NCI-H526 (cell line): ENCODE measurements at regions not wholly inside any gene's neighbourhood (a gene's known extent, or its start where the extent isn't known, plus 50 kb on each side); places are given as distances from the start of the nearest gene placed in this dataset.
"Not testable (repeated sequence)": the region's sequence is repeated elsewhere in the genome, so short reads cannot be mapped to it uniquely, and the experiment has no call there.

Source experiments
- DNase-seq, 2 experiments: peaks; one replicate each; lab custom pipeline; 2025; lab: John Stamatoyannopoulos, UW

DNA sequence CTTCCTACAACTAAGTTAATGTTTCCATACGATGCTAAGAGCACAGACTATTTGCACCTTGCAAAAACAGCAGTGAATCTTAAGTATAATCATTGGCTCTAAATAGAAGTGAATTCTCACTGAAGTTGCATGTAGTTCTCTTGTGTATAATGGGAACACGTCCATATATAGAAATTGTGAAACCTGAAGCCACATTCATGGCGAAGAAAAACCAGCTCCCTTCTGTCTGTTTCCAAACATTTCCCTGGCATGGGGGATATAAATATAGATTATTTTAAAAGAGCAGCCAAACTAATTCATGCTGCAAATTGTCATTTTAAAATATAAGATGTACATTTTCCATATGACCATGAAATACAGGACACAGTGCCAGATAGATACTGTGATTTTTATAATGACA lies 71.1 kb downstream of the TRAM1L1 start:
- DNase-seq: no peak

DNA sequence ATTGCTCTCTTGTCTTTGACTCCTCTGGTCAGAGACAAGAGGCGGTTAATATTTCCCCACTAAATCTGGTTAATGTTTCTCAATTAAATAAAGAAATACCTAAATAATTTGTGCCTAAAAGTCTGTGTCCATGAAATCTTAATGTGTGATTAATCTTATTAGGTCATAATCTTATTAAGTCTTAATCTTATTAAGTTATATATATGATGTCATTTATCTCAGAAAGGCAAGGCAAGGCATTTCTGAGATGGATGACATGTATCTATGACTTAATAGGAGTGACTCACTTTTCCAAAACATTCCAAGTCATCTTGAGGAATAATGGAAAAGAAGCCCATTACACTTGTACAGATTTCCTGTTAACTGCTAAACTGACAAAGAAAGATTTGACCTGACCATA lies 74.7 kb downstream of the TRAM1L1 start:
- no peak for DNase-seq

DNA sequence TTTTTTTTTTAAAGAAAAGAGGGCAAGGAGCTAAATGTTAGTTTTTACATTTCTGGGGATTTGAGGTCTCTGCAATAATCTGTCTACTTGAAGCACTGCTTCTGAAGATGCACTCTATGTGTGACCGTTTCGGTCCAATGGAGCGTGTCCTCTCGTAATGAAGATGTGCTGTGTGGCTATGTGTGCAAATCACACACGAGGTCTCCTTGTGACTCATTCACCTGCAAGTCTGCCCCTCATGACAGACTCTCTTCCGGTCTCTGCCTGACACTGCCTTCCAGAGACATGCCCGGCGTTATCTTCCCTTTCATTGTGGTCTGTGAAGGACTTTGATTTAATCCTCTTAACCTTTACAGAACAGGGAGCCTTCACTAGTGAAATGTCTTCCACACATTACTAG lies 84.3 kb downstream of the TRAM1L1 start:
- DNase-seq: no peak

GRCh38 chr4:116982656-116983055 lies 102.7 kb downstream of the TRAM1L1 start:
- no peak for DNase-seq

- DNase-seq: not testable (repeated sequence)
These were observed 104.9 kb downstream of the TRAM1L1 start for GRCh38 chr4:116980436-116980835.

GRCh38 chr4:116959045-116959444 lies 126.3 kb downstream of the TRAM1L1 start:
- no peak for DNase-seq

DNA sequence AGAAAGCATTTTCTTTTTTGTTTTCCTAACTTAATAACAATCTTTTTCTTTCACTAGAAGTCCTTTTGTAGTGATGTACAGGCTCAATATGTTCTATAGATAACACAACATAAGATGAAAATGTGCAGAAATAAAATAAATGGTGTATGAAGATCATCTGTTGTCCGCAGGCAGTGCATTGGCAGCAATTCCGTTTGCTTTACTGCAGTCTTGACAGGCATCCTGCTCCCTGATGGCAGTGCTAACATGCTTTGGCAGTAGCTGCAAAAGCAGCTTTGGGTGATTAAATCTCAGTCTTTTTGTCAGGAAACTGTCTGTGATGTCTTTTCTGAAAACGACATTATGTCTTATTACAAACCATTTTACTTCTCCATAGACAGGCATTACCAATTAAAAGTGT lies 131.4 kb downstream of the TRAM1L1 start:
- DNase-seq: no peak

DNA sequence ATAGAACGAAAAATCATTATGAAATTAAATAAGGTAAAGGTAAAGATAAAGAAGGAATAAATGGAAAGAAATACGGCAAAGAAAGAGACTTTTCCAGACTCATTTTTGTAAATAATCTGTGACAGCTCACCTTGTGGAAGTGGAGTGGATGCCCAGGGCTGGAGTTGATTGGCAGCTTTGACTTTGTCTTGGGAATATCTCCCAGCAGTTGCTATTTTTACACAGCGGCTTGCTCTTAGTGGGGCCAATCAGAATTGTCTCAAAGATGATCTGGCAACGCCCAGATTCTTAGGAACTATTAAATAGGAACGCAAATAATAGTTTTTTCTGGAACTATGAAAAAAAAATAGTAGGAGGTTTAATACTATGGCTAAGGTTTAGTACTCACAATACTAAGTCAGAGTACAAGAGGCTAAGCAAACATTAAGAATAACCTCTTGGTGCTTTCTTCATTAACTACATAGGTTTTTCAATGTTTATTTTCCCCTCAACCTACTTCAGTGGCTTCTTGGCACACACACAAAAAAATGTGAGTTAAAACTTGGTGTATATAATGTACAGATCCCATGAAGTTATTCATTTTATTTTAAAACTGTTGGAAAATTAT lies 132.7 kb downstream of the TRAM1L1 start:
- DNase-seq: no peak

- no peak for DNase-seq
These were observed 135.5 kb downstream of the TRAM1L1 start for GRCh38 chr4:116949856-116950255.

- DNase-seq: no peak
These were observed 143.1 kb downstream of the TRAM1L1 start for GRCh38 chr4:116942315-116942714.

DNA sequence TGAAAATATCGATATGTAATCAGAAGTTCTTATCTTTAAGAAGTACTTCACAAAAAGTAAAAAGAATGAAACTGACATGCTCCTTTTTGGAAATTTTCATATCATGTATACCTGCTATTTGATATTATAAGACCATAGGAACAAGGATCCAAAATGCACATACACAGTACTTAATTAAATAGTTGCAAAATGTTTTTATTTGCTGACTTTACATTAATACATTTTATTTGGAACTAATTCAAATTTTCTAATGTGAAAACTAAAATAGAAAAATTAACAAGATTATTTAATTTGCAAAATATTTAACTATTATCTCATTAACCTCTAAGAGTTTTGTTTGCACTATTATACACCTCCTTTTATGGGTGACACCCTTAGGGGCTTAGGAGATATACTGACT lies 155.0 kb downstream of the TRAM1L1 start:
- no peak for DNase-seq

DNA sequence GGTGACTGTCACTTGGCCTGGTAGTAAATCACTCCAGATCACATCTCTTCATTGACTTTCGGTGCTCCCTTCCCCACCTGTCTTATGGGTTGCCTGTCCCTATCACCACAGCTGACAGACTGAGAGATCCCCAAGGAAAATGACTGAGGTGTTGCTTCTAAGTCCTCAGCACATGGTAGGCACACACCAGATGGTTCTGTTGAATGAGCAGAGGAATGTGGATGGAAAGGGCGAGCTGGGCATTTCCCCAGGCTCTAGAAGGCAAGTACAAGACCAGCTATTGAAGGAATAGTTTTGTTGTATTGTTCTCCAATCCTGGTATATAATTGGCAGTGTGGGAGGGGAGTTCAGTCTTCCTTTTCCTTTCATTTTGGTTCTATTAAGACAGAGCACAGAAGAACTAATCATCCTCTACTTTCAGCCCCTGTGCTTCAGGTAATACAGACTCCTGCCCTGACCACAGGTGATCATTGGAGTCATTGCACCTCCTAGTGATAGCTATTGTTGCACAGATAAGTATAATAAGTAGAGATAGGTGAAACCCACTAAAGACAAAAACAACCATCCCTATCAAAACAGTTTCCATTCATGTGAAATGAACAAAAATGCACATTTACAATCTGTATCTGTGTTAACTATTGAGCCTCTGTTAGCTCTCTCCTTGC lies 158.6 kb downstream of the TRAM1L1 start:
- DNase-seq: no peak

DNA sequence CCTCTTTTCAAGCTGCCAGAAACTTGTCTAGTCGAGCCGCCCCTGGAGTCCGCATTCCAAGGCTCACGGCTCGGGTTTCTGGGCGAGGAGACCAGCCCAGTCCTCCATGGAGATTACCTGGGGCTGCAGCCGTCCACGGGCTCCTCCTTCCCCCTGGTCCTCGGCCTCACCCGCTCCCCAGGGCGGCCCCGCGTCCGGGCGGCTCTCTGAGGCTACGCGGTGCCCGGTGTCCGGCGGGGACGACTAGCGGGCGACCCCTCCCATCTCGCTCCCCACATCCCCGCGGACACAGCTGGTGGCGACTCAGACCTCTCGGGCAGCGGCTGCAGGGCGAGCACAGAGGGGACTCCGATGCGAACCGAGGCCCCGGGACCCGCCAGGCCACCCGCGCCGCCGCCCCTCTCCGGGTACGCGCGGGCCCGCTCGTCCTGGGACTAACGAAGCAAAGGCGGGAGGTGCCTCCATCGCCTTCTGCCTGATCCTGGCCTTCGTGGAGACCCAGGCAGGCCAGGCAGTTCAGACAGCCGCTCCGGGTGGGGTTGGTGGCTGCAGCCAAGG lies 159.4 kb downstream of the TRAM1L1 start:
- DNase-seq: peak in 1 of 2 experiments; percentile 7

DNA sequence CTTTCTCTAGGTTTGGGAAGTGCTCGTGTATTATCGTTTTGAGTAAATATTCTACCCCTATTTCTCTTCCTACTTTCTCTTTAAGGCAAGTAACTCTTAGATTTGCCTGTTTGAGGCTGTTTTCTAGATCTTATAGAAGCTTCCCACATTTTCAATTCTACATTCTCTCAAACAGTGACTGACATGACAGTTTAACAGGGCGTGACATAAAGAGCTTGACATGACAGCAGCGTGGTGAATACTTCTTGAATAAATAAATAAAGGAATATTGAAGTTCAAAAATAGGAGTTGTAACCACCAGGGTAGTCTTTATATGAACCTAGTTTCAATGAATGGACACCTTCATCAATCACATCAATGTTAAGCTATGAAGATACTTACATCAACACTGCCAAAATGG lies 162.0 kb downstream of the TRAM1L1 start:
- no peak for DNase-seq

DNA sequence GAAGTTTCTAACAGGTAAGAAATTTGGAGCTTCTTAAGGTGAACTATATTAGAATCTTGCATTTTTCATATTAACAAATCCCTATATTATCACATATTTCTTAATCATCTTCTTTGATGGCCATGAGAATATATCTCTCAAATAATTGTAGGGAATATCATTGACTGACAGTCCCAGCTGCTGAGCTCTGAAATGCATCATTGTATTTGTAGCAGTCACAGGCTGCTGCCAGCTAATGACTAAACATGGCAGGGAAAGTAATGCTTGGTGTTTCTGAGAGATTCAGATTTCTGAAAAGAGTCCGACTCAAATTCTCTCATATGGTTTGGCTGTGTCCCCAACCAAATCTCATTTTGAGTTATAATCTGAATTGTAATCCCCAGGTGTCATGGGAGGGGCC lies 171.9 kb downstream of the TRAM1L1 start:
- DNase-seq: no peak

DNA sequence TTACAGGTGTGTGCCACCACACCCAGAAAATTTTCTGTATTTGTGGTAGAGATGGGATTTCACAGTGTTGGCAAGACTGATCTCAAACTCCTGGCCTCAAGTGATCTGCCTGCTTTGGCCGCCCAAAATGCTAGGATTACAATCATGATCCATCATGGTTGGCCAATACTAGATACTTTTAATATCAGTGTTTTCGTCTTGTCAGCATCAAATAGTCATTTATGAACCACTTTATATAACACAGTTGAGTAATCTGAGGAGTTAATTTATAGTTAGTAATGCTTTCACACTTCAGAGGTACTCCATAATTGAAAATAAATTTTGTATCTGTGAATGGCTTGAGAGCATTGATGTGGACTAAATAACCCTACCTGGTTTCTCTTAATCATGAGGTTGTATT lies 178.6 kb downstream of the TRAM1L1 start:
- DNase-seq: no peak

- DNase-seq: no peak
These were observed 185.8 kb downstream of the TRAM1L1 start for GRCh38 chr4:116899561-116899960.

GRCh38 chr4:116885579-116885978 lies 199.8 kb downstream of the TRAM1L1 start:
- DNase-seq: no peak

DNA sequence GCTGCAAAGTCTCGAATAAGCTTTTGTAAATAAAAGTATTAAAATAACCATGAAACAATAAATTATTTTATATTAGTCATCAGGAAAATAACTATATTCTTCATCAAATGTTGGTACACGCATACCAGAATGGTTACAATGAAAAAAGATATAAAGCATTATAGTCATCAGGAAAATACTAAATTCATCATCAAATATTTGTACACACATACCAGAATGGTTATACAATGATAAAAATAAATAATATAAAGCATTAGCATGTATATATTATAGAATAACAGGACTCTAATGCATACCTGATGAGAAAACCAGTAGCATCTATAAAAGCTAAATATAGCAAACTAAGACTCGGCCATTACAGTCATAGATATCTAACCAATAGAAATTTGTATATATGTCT lies 202.9 kb downstream of the TRAM1L1 start:
- no peak for DNase-seq

GRCh38 chr4:116881077-116881476 lies 204.3 kb downstream of the TRAM1L1 start:
- DNase-seq: no peak

DNA sequence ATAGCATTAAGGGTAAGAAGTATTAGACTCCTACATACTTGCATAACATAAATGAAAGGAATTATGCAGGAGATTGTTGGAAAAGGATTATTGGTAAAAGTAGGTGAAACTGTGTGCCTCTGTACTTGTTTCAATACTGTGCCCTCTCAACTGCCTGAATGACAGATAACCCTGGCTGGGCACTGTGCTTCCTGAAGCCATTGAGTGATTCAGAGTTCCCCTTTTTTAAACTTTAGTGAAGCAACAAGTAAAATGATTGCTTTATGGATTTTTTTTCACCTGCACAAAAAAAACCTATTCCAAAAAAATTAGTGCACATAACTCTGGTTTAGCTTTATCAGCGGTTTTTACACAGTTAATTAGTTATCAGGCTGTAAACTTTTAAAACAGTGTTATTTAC lies 204.8 kb downstream of the TRAM1L1 start:
- DNase-seq: no peak

DNA sequence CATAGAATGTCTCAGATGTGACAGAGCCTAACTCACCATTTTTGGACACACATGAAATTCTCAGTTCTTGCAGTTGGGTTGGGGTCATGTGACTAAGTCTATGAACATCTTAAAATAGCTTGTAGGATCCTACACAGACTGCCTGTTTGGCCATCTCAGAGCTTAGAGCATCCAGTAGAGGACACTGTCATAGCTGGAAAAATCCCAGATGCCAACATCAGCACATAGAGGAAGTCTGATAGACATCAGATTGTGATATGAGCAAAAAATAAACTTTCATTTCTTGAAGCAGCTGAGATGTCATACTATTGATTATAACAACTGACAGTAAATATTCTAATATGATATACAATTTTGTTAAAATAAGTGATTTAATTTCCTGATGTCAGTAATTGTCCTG lies 207.1 kb downstream of the TRAM1L1 start:
- DNase-seq: no peak

DNA sequence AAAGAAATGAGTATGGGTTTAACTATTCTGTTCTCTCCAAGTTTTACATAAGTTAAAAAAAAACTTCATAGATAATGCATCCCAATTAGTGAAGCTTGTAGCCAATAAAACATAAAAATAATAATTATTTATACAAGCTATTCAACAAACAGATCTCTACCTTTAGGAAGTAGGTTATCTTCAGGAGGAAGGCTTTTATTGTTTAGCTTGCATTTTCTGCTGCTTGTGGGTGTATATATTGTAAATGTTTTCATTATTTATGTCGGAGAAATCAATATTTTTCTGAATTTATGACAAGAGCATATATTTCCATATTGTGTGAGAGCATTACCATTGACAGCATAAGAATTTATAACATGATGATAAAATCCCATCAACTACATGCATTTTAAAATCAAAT lies 208.3 kb downstream of the TRAM1L1 start:
- no peak for DNase-seq

GRCh38 chr4:116872941-116873340 lies 212.4 kb downstream of the TRAM1L1 start:
- DNase-seq: no peak
